NCI-H1417 (cell line): ENCODE measurements at regions not wholly inside any gene's neighbourhood (a gene's known extent, or its start where the extent isn't known, plus 50 kb on each side); places are given as distances from the start of the nearest gene placed in this dataset.
A peak's percentile ranks its signal among the peaks of the same experiment; 100 is the strongest.

ENCODE experiments used
- DNase-seq, 3 experiments: peaks; one replicate each; lab custom pipeline; 2025; lab: John Stamatoyannopoulos, UW

- DNase-seq: no peak
Observed at GRCh38 chr3:193754719-193755118, 161.7 kb downstream of the OPA1 start.

GRCh38 chr3:193756536-193756935 is 163.5 kb downstream of the OPA1 start:
- no peak for DNase-seq

GRCh38 chr3:193757457-193757856 is 164.4 kb downstream of the OPA1 start:
- no peak for DNase-seq

GRCh38 chr3:193761969-193762368 is 169.0 kb downstream of the OPA1 start:
- DNase-seq: no peak

- no peak for DNase-seq
Observed at GRCh38 chr3:193762657-193763056, 169.6 kb downstream of the OPA1 start.

- DNase-seq: no peak
Observed at GRCh38 chr3:193764959-193765358, 172.0 kb downstream of the OPA1 start.

- DNase-seq: no peak
Observed at GRCh38 chr3:193767353-193768069, 174.5 kb downstream of the OPA1 start.

GRCh38 chr3:193768070-193768394 is 175.0 kb downstream of the OPA1 start:
- no peak for DNase-seq

- no peak for DNase-seq
Observed at GRCh38 chr3:193769437-193769836, 176.4 kb downstream of the OPA1 start.

GRCh38 chr3:193771011-193771652 is 178.1 kb downstream of the OPA1 start:
- DNase-seq: peak in 1 of 3 experiments; percentile 95

- DNase-seq: peak in 1 of 3 experiments; percentile 30
Observed at GRCh38 chr3:193771653-193772421, 178.8 kb downstream of the OPA1 start.

GRCh38 chr3:193772422-193772763 is 179.4 kb downstream of the OPA1 start:
- peak; percentile 11 to 69 (median 46) for DNase-seq

GRCh38 chr3:193773266-193774220 is 180.5 kb downstream of the OPA1 start:
- DNase-seq: no peak

GRCh38 chr3:193774272-193774915 is 181.4 kb downstream of the OPA1 start:
- no peak for DNase-seq

- no peak for DNase-seq
Observed at GRCh38 chr3:193774916-193775285, 181.9 kb downstream of the OPA1 start.

GRCh38 chr3:193775421-193776077 is 182.5 kb downstream of the OPA1 start:
- peak in 1 of 3 experiments; percentile 33 for DNase-seq

- DNase-seq: peak in 2 of 3 experiments; percentile 34 to 68
Observed at GRCh38 chr3:193776626-193777358, 183.8 kb downstream of the OPA1 start.

GRCh38 chr3:193777524-193777923 is 184.5 kb downstream of the OPA1 start:
- DNase-seq: peak in 1 of 3 experiments; percentile 26

GRCh38 chr3:193778676-193779075 is 185.7 kb downstream of the OPA1 start:
- no peak for DNase-seq

- DNase-seq: no peak
Observed at GRCh38 chr3:193779933-193780332, 186.9 kb downstream of the OPA1 start.
